ENCODE measurements at regions not wholly inside any gene's neighbourhood (a gene's known extent, or its start where the extent isn't known, plus 50 kb on each side); places are given as distances from the start of the nearest gene placed in this dataset.

- TF ChIP-seq, protein P1, sequence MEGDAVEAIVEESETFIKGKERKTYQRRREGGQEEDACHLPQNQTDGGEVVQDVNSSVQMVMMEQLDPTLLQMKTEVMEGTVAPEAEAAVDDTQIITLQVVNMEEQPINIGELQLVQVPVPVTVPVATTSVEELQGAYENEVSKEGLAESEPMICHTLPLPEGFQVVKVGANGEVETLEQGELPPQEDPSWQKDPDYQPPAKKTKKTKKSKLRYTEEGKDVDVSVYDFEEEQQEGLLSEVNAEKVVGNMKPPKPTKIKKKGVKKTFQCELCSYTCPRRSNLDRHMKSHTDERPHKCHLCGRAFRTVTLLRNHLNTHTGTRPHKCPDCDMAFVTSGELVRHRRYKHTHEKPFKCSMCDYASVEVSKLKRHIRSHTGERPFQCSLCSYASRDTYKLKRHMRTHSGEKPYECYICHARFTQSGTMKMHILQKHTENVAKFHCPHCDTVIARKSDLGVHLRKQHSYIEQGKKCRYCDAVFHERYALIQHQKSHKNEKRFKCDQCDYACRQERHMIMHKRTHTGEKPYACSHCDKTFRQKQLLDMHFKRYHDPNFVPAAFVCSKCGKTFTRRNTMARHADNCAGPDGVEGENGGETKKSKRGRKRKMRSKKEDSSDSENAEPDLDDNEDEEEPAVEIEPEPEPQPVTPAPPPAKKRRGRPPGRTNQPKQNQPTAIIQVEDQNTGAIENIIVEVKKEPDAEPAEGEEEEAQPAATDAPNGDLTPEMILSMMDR (IDR thresholded peaks at IDR 0.05; ENCODE audit: low read depth, low read length): no peak
- DNase-seq (ENCODE audit: extremely low read depth, low read depth): no peak
Observed at GRCh38 chr16:54577651-54578128, 291.1 kb upstream of the IRX3 start.

- no peak for DNase-seq (ENCODE audit: extremely low read depth, low read depth)
- TF ChIP-seq, protein P1 (IDR thresholded peaks at IDR 0.05; ENCODE audit: low read depth, low read length): no peak
Observed at GRCh38 chr16:54576785-54577184, 290.2 kb upstream of the IRX3 start.

- DNase-seq (ENCODE audit: extremely low read depth, low read depth): no peak
- TF ChIP-seq, protein P1 (IDR thresholded peaks at IDR 0.05; ENCODE audit: low read depth, low read length): no peak
Observed at GRCh38 chr16:54568906-54569807, 282.6 kb upstream of the IRX3 start.

- no peak for DNase-seq (ENCODE audit: extremely low read depth, low read depth)
- TF ChIP-seq, protein P1 (IDR thresholded peaks at IDR 0.05; ENCODE audit: low read depth, low read length): no peak
Observed at GRCh38 chr16:54564841-54565240, 278.3 kb upstream of the IRX3 start.

- no peak for DNase-seq (ENCODE audit: extremely low read depth, low read depth)
- TF ChIP-seq, protein P1 (IDR thresholded peaks at IDR 0.05; ENCODE audit: low read depth, low read length): no peak
Observed at GRCh38 chr16:54554581-54554980, 268.0 kb upstream of the IRX3 start.

- TF ChIP-seq, protein P1 (IDR thresholded peaks at IDR 0.05; ENCODE audit: low read depth, low read length): no peak
- DNase-seq (ENCODE audit: extremely low read depth, low read depth): no peak
Observed at GRCh38 chr16:54548281-54548680, 261.7 kb upstream of the IRX3 start.

DNA sequence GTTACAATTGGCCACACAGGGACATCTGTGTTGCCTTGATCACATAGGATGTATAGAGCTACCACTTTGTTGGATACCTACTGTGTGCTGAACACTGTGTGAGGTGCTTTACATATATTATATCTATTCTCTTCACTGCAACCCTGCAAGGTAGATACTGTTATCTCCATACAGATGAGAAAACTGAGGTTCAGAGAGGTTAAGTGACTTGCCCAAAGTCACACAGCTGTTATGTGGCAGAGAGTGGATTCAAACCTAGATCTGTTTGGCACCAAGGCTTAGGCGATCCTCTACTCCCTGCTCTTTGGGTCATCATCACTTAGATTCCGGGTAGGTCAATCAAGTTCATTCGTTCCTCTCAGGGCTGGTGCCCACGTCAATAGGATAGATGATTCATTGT is 260.5 kb upstream of the IRX3 start:
- no peak for DNase-seq (ENCODE audit: extremely low read depth, low read depth)
- TF ChIP-seq, protein P1 (IDR thresholded peaks at IDR 0.05; ENCODE audit: low read depth, low read length): no peak
